ENCODE measurements at regions not wholly inside any gene's neighbourhood (a gene's known extent, or its start where the extent isn't known, plus 50 kb on each side); places are given as distances from the start of the nearest gene placed in this dataset.

GRCh38 chrX:7390441-7390840, 242.5 kb upstream of the PUDP start:
- Histone ChIP-seq H3K4me1 (ENCODE audit: control insufficient read depth, insufficient read depth, low read depth, low read length) (no peaks in the 10 kb centered on the region), H3K4ac (ENCODE audit: low read depth in 1 of 2, low read length in 2 of 2) (no peak overlapping the region), H3K14ac (ENCODE audit: low read length in 2 of 2) (no peak overlapping the region), H4K91ac (ENCODE audit: low read length) (no peak overlapping the region), H3K9ac (ENCODE audit: low read length) (no peak overlapping the region), H3K27ac (ENCODE audit: low read length, poor library complexity, severe bottlenecking) (no peak overlapping the region), H4K8ac (ENCODE audit: low read length) (no peak overlapping the region), H3K4me2 (ENCODE audit: low read length, poor library complexity, severe bottlenecking) (no peak overlapping the region), H2BK15ac (ENCODE audit: low read depth, poor library complexity, severe bottlenecking) (no peak overlapping the region), H2BK12ac (ENCODE audit: low read length in 2 of 2) (no peak overlapping the region), H2BK5ac (ENCODE audit: low read depth, low read length, poor library complexity, severe bottlenecking) (no peak overlapping the region), H3K79me1 (replicated peaks; ENCODE audit: low read length, poor library complexity, severe bottlenecking) (no peaks in the 10 kb centered on the region), H3K4me3 (ENCODE audit: insufficient read depth in 1 of 2, low read depth in 1 of 2, low read length in 2 of 2) (no peak overlapping the region), H2BK120ac (ENCODE audit: low read depth, low read length) (no peak overlapping the region), H3K23ac (ENCODE audit: low read length in 2 of 2) (no peak overlapping the region), H2AFZ (ENCODE audit: low read depth, low read length) (no peak overlapping the region), H3K36me3 (ENCODE audit: control insufficient read depth in 1 of 2, insufficient read depth in 2 of 2, low read depth in 1 of 2, low read length in 2 of 2) (no peaks in the 10 kb centered on the region), H3K9me3 (ENCODE audit: control insufficient read depth, low read length) (peaks cover 3% of the 10 kb centered on the region), H3K18ac (ENCODE audit: low read depth in 1 of 2, low read length in 2 of 2) (no peak overlapping the region), H3K27me3 (ENCODE audit: control insufficient read depth in 1 of 2, insufficient read depth in 1 of 2, low read length in 2 of 2) (no peaks in the 10 kb centered on the region), H2AK5ac (ENCODE audit: low read length, severe bottlenecking) (no peak overlapping the region)
- no peak for DNase-seq
- 18% methylated on average over 2 of the region's 2 CpGs for WGBS

- Histone ChIP-seq H2AK5ac (ENCODE audit: low read length, severe bottlenecking) (no peak overlapping the region), H2BK15ac (ENCODE audit: low read depth, poor library complexity, severe bottlenecking) (no peak overlapping the region), H3K18ac (ENCODE audit: low read depth in 1 of 2, low read length in 2 of 2) (no peak overlapping the region)
Observed at GRCh38 chrX:7389576-7389975, 241.6 kb upstream of the PUDP start.

GRCh38 chrX:7385131-7385530, 237.2 kb upstream of the PUDP start:
- Histone ChIP-seq H3K18ac (ENCODE audit: low read depth in 1 of 2, low read length in 2 of 2) (no peak overlapping the region), H2BK15ac (ENCODE audit: low read depth, poor library complexity, severe bottlenecking) (no peak overlapping the region), H4K91ac (ENCODE audit: low read length) (no peak overlapping the region), H3K27me3 (ENCODE audit: control insufficient read depth in 1 of 2, insufficient read depth in 1 of 2, low read length in 2 of 2) (no peaks in the 10 kb centered on the region), H3K27ac (ENCODE audit: low read length, poor library complexity, severe bottlenecking) (no peak overlapping the region), H2AFZ (ENCODE audit: low read depth, low read length) (no peak overlapping the region), H2AK5ac (ENCODE audit: low read length, severe bottlenecking) (no peak overlapping the region), H4K8ac (ENCODE audit: low read length) (no peak overlapping the region), H3K36me3 (ENCODE audit: control insufficient read depth in 1 of 2, insufficient read depth in 2 of 2, low read depth in 1 of 2, low read length in 2 of 2) (no peaks in the 10 kb centered on the region), H3K4ac (ENCODE audit: low read depth in 1 of 2, low read length in 2 of 2) (no peak overlapping the region), H3K79me1 (replicated peaks; ENCODE audit: low read length, poor library complexity, severe bottlenecking) (no peaks in the 10 kb centered on the region), H3K4me2 (ENCODE audit: low read length, poor library complexity, severe bottlenecking) (no peak overlapping the region), H3K23ac (ENCODE audit: low read length in 2 of 2) (no peak overlapping the region), H3K4me1 (ENCODE audit: control insufficient read depth, insufficient read depth, low read depth, low read length) (no peaks in the 10 kb centered on the region), H3K14ac (ENCODE audit: low read length in 2 of 2) (no peak overlapping the region), H2BK5ac (ENCODE audit: low read depth, low read length, poor library complexity, severe bottlenecking) (no peak overlapping the region), H3K9ac (ENCODE audit: low read length) (no peak overlapping the region), H2BK12ac (ENCODE audit: low read length in 2 of 2) (no peak overlapping the region), H3K9me3 (ENCODE audit: control insufficient read depth, low read length) (no peaks in the 10 kb centered on the region), H3K4me3 (ENCODE audit: insufficient read depth in 1 of 2, low read depth in 1 of 2, low read length in 2 of 2) (no peak overlapping the region), H2BK120ac (ENCODE audit: low read depth, low read length) (no peak overlapping the region)
- DNase-seq, result no peak
- WGBS, result 100% methylated on average over 1 of the region's 4 CpGs

More at GRCh38 chrX:7389576-7389975, 241.6 kb upstream of the PUDP start:
- H2BK12ac ChIP-seq (ENCODE audit: low read length in 2 of 2), result no peak overlapping the region
- H3K9ac ChIP-seq (ENCODE audit: low read length), result no peak overlapping the region
- H3K4me2 ChIP-seq (ENCODE audit: low read length, poor library complexity, severe bottlenecking), result no peak overlapping the region
- H2BK5ac ChIP-seq (ENCODE audit: low read depth, low read length, poor library complexity, severe bottlenecking), result no peak overlapping the region
- no peak overlapping the region for H2AFZ ChIP-seq (ENCODE audit: low read depth, low read length)
- no peak overlapping the region for H3K27ac ChIP-seq (ENCODE audit: low read length, poor library complexity, severe bottlenecking)
- H3K9me3 ChIP-seq (ENCODE audit: control insufficient read depth, low read length), result peaks cover 3% of the 10 kb centered on the region
- no peak overlapping the region for H3K14ac ChIP-seq (ENCODE audit: low read length in 2 of 2)
- H3K27me3 ChIP-seq (ENCODE audit: control insufficient read depth in 1 of 2, insufficient read depth in 1 of 2, low read length in 2 of 2), result no peaks in the 10 kb centered on the region
- no peak overlapping the region for H4K91ac ChIP-seq (ENCODE audit: low read length)
- 93% methylated on average over 2 of the region's 2 CpGs for WGBS
- no peak overlapping the region for H3K23ac ChIP-seq (ENCODE audit: low read length in 2 of 2)
- no peaks in the 10 kb centered on the region for H3K79me1 ChIP-seq (replicated peaks; ENCODE audit: low read length, poor library complexity, severe bottlenecking)
- H3K4me3 ChIP-seq (ENCODE audit: insufficient read depth in 1 of 2, low read depth in 1 of 2, low read length in 2 of 2), result no peak overlapping the region
- no peak overlapping the region for H4K8ac ChIP-seq (ENCODE audit: low read length)
- H3K36me3 ChIP-seq (ENCODE audit: control insufficient read depth in 1 of 2, insufficient read depth in 2 of 2, low read depth in 1 of 2, low read length in 2 of 2), result no peaks in the 10 kb centered on the region
- H2BK120ac ChIP-seq (ENCODE audit: low read depth, low read length), result no peak overlapping the region
- no peak overlapping the region for H3K4ac ChIP-seq (ENCODE audit: low read depth in 1 of 2, low read length in 2 of 2)
- no peaks in the 10 kb centered on the region for H3K4me1 ChIP-seq (ENCODE audit: control insufficient read depth, insufficient read depth, low read depth, low read length)
- DNase-seq, result no peak

GRCh38 chrX:7378406-7378805, 230.5 kb upstream of the PUDP start:
- H3K27me3 ChIP-seq (ENCODE audit: control insufficient read depth in 1 of 2, insufficient read depth in 1 of 2, low read length in 2 of 2), result no peaks in the 10 kb centered on the region
- no peak overlapping the region for H3K4ac ChIP-seq (ENCODE audit: low read depth in 1 of 2, low read length in 2 of 2)
- no peak overlapping the region for H2BK120ac ChIP-seq (ENCODE audit: low read depth, low read length)
- peaks cover 6% of the 10 kb centered on the region for H3K9me3 ChIP-seq (ENCODE audit: control insufficient read depth, low read length)
- no peak overlapping the region for H2BK15ac ChIP-seq (ENCODE audit: low read depth, poor library complexity, severe bottlenecking)
- H3K18ac ChIP-seq (ENCODE audit: low read depth in 1 of 2, low read length in 2 of 2), result no peak overlapping the region
- no peak overlapping the region for H3K4me2 ChIP-seq (ENCODE audit: low read length, poor library complexity, severe bottlenecking)
- no peak overlapping the region for H2BK5ac ChIP-seq (ENCODE audit: low read depth, low read length, poor library complexity, severe bottlenecking)
- 78% methylated on average over 3 of the region's 3 CpGs for WGBS
- no peak overlapping the region for H3K4me3 ChIP-seq (ENCODE audit: insufficient read depth in 1 of 2, low read depth in 1 of 2, low read length in 2 of 2)
- H2BK12ac ChIP-seq (ENCODE audit: low read length in 2 of 2), result no peak overlapping the region
- no peak overlapping the region for H3K23ac ChIP-seq (ENCODE audit: low read length in 2 of 2)
- H3K36me3 ChIP-seq (ENCODE audit: control insufficient read depth in 1 of 2, insufficient read depth in 2 of 2, low read depth in 1 of 2, low read length in 2 of 2), result no peaks in the 10 kb centered on the region
- no peak overlapping the region for H3K14ac ChIP-seq (ENCODE audit: low read length in 2 of 2)
- no peaks in the 10 kb centered on the region for H3K4me1 ChIP-seq (ENCODE audit: control insufficient read depth, insufficient read depth, low read depth, low read length)
- no peak overlapping the region for H3K9ac ChIP-seq (ENCODE audit: low read length)
- H3K27ac ChIP-seq (ENCODE audit: low read length, poor library complexity, severe bottlenecking), result no peak overlapping the region
- H2AK5ac ChIP-seq (ENCODE audit: low read length, severe bottlenecking), result no peak overlapping the region
- H2AFZ ChIP-seq (ENCODE audit: low read depth, low read length), result no peak overlapping the region
- H4K8ac ChIP-seq (ENCODE audit: low read length), result no peak overlapping the region
- no peak for DNase-seq
- no peaks in the 10 kb centered on the region for H3K79me1 ChIP-seq (replicated peaks; ENCODE audit: low read length, poor library complexity, severe bottlenecking)
- no peak overlapping the region for H4K91ac ChIP-seq (ENCODE audit: low read length)

All from mesenchymal stem cell (in vitro differentiated cells and primary cell).